ENCODE measurements at regions not wholly inside any gene's neighbourhood (a gene's known extent, or its start where the extent isn't known, plus 50 kb on each side); places are given as distances from the start of the nearest gene placed in this dataset.

- H3K9me3 ChIP-seq: no peaks in the 10 kb centered on the region
- no peak overlapping the region for H3K4me3 ChIP-seq
- H3K36me3 ChIP-seq: no peaks in the 10 kb centered on the region
- H3K27me3 ChIP-seq (replicated peaks; ENCODE audit: insufficient read depth): no peaks in the 10 kb centered on the region
- intact Hi-C loops (cut with DNase I): no loop called here
- no peak for TF ChIP-seq CTCF (IDR thresholded peaks at IDR 0.05)
- TF ChIP-seq POLR2AphosphoS5 (IDR thresholded peaks at IDR 0.05): no peak
- no peak for TF ChIP-seq POLR2A (IDR thresholded peaks at IDR 0.05)
- WGBS: 95% methylated on average over 7 of the region's 7 CpGs
- no peak overlapping the region for H3K27ac ChIP-seq
- no peak for DNase-seq (ENCODE audit: low spot score)
- no peaks in the 10 kb centered on the region for H3K4me1 ChIP-seq (replicated peaks)
These were observed 768.4 kb upstream of the ADGRL2 start for GRCh38 chr1:81032374-81032773.

GRCh38 chr1:81030441-81030840 lies 770.3 kb upstream of the ADGRL2 start:
- no peaks in the 10 kb centered on the region for H3K4me1 ChIP-seq (replicated peaks)
- no peaks in the 10 kb centered on the region for H3K9me3 ChIP-seq
- H3K27ac ChIP-seq: no peak overlapping the region
- 75% methylated on average over 3 of the region's 3 CpGs for WGBS
- TF ChIP-seq CTCF (IDR thresholded peaks at IDR 0.05): no peak
- no peak for TF ChIP-seq POLR2AphosphoS5 (IDR thresholded peaks at IDR 0.05)
- TF ChIP-seq POLR2A (IDR thresholded peaks at IDR 0.05): no peak
- no peak overlapping the region for H3K4me3 ChIP-seq
- no peaks in the 10 kb centered on the region for H3K36me3 ChIP-seq
- H3K27me3 ChIP-seq (replicated peaks; ENCODE audit: insufficient read depth): no peaks in the 10 kb centered on the region
- intact Hi-C loops (cut with DNase I): no loop called here
- DNase-seq (ENCODE audit: low spot score): no peak

- TF ChIP-seq POLR2AphosphoS5 (IDR thresholded peaks at IDR 0.05): no peak
- no peak for TF ChIP-seq CTCF (IDR thresholded peaks at IDR 0.05)
- TF ChIP-seq POLR2A (IDR thresholded peaks at IDR 0.05): no peak
- Histone ChIP-seq H3K27me3 (replicated peaks; ENCODE audit: insufficient read depth) (no peaks in the 10 kb centered on the region), H3K4me1 (replicated peaks) (no peaks in the 10 kb centered on the region), H3K36me3 (no peaks in the 10 kb centered on the region), H3K4me3 (no peak overlapping the region), H3K27ac (no peak overlapping the region), H3K9me3 (no peaks in the 10 kb centered on the region)
- no peak for DNase-seq (ENCODE audit: low spot score)
- intact Hi-C loops (cut with DNase I): no loop called here
- WGBS: 93% methylated on average over 1 of the region's 1 CpG
These were observed 771.5 kb upstream of the ADGRL2 start for GRCh38 chr1:81029266-81029665.

GRCh38 chr1:81023187-81023724 lies 777.5 kb upstream of the ADGRL2 start:
- Histone ChIP-seq H3K4me1 (replicated peaks) (no peaks in the 10 kb centered on the region), H3K9me3 (no peaks in the 10 kb centered on the region), H3K27ac (no peak overlapping the region), H3K4me3 (no peak overlapping the region), H3K27me3 (replicated peaks; ENCODE audit: insufficient read depth) (no peaks in the 10 kb centered on the region), H3K36me3 (no peaks in the 10 kb centered on the region)
- intact Hi-C loops (cut with DNase I): no loop called here
- WGBS: 93% methylated on average over 5 of the region's 5 CpGs
- TF ChIP-seq POLR2AphosphoS5 (IDR thresholded peaks at IDR 0.05) (no peak), POLR2A (IDR thresholded peaks at IDR 0.05) (no peak), CTCF (IDR thresholded peaks at IDR 0.05) (no peak)
- no peak for DNase-seq (ENCODE audit: low spot score)

- no peak overlapping the region for H3K27ac ChIP-seq
- no peak for TF ChIP-seq POLR2AphosphoS5 (IDR thresholded peaks at IDR 0.05)
- TF ChIP-seq POLR2A (IDR thresholded peaks at IDR 0.05): no peak
- TF ChIP-seq CTCF (IDR thresholded peaks at IDR 0.05): no peak
- H3K4me1 ChIP-seq (replicated peaks): no peaks in the 10 kb centered on the region
- WGBS: 69% methylated on average over 1 of the region's 1 CpG
- H3K9me3 ChIP-seq: no peaks in the 10 kb centered on the region
- intact Hi-C loops (cut with DNase I): no loop called here
- DNase-seq (ENCODE audit: low spot score): no peak
- no peak overlapping the region for H3K4me3 ChIP-seq
- no peaks in the 10 kb centered on the region for H3K36me3 ChIP-seq
- no peaks in the 10 kb centered on the region for H3K27me3 ChIP-seq (replicated peaks; ENCODE audit: insufficient read depth)
These were observed 779.6 kb upstream of the ADGRL2 start for GRCh38 chr1:81021134-81021533.

Data from prostate gland (tissue), 2 donors.